Stimulated activated CD4-positive, alpha-beta T cell treated with anti-CD3 and anti-CD28 coated beads, Interleukin-4, amount 100 ng/mL, for 24 hours (primary cell): ENCODE measurements at regions not wholly inside any gene's neighbourhood (a gene's known extent, or its start where the extent isn't known, plus 50 kb on each side); places are given as distances from the start of the nearest gene placed in this dataset.
"Not testable (repeated sequence)": the region's sequence is repeated elsewhere in the genome, so short reads cannot be mapped to it uniquely, and the experiment has no call there.

Source experiments
- DNase-seq: peaks from one replicate; pipeline ENCODE4 v3.0.0-alpha.2; 2020

DNA sequence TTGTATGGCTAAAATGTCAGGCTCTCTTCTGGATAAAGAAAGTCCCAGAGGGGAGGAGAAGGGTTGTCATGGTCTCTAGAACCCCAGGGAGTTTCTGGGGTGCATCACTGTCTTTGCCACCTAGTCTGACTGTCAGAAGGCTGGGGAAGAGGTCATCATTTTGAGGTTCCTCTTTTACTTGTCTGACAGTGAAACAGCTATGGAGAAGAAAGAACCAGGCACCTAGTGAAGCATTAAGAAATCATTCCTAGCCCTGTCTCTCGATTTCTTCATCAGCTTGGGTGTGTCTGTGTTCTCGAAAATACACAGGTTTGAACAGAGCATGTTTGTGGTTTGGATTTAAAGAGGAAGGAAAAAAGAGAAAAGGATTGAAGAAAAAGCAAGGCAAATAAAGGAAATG is 158.7 kb upstream of the LRIG3 start:
- DNase-seq: no peak

GRCh38 chr12:59077575-59078426 is 157.5 kb upstream of the LRIG3 start:
- DNase-seq: no peak

GRCh38 chr12:59077153-59077552 is 156.8 kb upstream of the LRIG3 start:
- no peak for DNase-seq

GRCh38 chr12:59076622-59077021 is 156.3 kb upstream of the LRIG3 start:
- DNase-seq: no peak

DNA sequence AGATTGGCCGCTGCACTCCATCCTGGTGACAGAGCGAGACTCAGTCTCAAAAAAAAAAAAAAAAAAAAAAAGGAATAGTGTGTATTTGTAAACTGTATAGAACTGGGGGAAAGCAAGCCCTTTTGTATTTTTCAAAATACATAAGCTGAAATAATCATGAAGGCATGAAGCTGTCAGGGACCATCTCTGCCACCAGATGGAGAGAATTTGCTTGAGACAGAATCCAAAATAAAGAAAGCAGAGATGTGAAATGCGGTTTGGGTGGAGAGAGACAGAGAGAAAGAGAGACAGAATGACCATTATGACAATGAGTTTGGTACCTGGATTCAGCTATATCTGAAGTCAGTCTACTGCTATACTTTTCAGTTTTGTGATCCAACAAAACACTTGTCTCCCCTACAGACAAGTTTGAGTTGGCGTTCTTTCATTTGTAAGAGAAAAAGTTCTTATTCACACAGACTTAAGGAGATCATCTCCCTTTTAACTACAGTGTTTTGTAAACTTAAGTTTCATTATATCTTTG is 155.7 kb upstream of the LRIG3 start:
- DNase-seq: no peak

GRCh38 chr12:59075141-59075540 is 154.8 kb upstream of the LRIG3 start:
- DNase-seq: no peak

DNA sequence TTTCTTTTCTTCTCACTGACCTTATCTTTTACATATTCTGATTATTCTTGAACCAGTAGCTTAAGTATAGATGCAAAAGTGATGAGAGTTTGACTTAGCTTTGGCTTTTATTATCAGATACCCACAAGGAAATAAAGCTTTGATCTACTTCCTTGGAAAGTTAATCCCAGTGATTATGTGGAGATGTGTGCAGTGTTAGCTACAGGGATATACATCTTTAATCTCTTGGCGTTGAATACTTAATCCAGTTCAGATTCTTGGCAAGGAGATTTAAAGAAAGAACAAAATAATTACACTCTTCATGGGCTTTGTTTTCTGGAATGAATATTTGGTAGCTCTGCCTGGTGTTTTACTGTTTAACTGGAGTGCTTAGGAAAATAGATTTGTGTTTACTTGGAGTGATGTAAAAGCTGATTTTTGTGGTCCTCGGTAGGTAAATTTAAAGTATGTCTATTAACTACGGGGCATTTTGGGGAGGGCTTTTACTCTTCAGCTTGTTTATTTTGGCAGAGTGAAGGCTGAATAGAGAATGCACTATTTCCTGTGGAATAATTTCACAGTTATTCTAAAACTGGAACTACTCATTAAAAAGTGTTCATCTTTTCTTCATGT is 150.1 kb upstream of the LRIG3 start:
- no peak for DNase-seq

- no peak for DNase-seq
These were observed 149.2 kb upstream of the LRIG3 start for GRCh38 chr12:59069516-59069915.

DNA sequence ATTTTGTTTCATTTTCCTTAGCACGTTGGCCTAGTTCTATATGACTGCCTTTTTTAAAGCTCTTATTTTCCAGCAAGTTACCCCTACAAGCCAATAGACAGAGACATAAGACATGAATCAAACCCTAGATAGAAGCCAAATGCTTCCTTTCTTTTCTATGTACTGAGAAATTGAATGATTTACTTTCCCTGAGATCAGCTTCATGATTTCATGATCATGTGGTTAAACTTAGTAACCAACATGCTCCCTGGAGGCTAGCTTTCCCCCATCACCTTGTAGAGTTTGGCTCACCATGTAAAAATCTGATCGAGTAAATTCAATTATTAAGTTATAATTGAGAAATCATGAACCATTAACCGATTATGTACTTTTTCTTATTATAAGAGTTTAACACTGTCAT is 148.1 kb upstream of the LRIG3 start:
- DNase-seq: no peak

DNA sequence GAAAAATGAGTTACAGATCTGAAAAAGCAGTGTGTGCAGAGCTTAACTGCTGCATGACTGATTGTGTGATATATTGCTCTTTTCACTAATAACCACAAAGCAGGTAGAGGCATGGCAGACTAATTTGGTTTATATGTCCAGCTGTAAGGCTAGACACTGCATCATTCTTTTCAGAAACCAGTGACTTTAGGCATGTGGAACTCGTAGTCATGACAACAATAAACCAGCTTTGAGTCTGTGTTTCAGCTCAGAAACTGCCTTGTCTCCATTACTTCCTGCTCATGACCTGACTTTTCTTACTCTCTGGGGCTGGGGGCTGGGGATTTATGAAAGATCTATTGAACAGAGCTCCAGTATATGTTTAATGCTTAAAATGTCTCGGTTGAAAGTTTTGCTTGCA is 146.8 kb upstream of the LRIG3 start:
- DNase-seq: no peak

DNA sequence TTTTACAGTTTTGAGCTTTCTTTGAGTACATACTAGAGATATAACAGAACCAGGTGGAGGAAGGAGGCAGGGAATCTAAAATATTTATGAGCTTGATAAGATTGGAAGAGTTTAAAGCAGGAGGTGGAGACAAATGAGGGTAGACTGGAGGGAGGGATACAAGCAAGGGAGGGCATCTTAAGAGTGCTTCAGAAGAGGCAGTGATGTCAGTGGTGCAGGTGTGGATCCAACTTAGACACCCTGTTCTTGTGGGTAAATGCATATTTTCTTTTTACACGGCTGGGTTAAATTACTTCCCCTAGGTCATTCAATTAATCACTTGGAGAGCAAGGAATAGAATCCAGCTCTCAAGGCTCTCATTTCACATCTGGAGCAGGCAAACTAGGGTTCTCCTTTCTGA is 146.1 kb upstream of the LRIG3 start:
- no peak for DNase-seq

GRCh38 chr12:59059088-59059935 is 139.0 kb upstream of the LRIG3 start:
- no peak for DNase-seq

GRCh38 chr12:59056966-59057365 is 136.7 kb upstream of the LRIG3 start:
- DNase-seq: no peak

DNA sequence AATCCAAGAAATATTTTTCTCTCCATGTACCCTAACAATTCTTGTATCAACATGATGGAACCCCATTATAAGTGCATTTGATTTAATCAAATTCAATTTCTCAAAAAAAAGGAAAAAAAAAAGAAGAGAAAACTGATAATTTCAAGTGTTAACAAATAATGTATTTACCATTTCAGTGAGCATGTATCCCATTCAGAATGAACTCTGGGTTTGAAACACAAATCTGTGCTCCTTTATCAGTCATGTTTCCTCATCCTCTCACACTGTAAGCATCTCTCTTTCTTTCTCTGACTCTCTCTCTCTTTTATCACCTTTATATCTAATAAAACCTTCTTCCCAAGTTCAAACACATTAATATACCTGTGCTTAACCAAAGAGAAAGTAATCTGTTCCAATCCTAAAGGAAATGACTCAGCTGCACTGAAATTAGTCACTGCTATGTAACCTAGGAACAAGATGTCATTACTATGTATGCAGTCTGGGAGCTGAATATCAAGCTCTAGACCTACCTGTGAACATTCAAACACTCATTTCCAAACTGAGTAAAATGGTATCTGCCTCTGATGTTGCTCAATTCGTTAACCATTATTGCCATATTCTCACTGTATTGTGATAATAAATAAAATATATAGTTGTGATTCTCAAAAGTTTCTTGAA is 135.0 kb upstream of the LRIG3 start:
- no peak for DNase-seq

DNA sequence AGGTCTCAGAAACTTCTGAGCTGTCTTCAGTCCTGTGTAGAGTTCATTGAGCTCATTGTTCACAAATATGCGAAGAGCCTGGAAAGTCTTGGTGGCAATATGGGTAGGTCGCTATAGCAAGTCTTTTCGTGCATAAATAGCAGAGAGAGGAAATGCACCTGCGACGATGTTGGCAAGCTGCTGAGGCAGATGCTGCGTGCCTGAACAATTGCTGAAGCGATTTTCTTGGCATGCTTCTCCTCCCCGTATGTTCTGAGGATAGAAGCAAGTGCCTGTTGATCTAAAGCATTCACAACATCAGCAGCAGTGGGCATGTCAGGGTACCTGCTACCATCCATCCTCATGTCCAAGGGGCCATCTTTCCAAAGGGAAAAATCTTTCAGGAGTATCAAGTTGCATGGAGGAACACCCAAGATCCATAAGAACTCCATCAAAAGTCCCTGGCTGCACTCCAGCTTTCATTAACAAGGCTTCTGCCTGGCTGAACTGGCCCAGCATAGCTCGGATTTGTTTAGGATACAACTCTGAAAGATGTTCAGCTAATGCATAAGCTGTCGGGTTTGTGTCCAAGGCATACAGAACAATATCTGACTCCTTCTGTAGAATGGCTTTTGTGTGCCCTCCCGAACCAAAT is 133.1 kb upstream of the LRIG3 start:
- not testable (repeated sequence) for DNase-seq

DNA sequence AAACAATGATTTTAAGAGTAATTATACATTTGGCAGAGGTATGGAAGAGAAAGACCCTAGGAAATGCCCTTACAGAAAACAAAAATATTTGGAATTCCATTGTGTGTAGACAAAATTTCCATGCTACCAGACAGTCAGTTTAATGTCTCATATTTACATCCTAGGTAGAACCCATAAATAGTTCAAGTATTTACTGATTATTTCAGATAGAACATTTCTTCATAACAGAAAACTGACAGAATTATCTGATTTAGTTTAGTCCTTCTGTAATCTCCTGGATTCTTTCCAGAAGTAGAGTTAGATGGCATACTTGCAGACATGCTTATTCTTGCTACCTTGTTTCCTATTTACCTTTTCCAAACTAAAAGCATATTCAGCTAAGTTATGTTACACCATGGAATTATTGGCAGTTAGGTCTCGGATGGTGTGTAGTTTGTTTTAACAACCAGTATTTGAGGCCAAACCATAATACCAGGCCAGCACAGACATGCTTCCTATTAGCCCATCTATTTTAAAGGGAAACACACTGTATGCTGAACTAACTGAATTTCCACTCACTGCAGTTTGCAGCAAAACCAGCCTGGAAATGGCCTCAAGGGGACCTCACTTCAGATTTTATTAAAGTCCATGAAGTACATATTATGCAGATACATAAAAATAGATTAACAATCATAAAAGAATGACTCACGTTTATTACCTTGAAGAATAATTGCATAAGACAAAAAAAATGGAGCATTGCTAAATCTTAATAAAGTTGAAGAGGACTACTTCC is 126.6 kb upstream of the LRIG3 start:
- no peak for DNase-seq

- DNase-seq: no peak
These were observed 124.5 kb upstream of the LRIG3 start for GRCh38 chr12:59044791-59045190.

DNA sequence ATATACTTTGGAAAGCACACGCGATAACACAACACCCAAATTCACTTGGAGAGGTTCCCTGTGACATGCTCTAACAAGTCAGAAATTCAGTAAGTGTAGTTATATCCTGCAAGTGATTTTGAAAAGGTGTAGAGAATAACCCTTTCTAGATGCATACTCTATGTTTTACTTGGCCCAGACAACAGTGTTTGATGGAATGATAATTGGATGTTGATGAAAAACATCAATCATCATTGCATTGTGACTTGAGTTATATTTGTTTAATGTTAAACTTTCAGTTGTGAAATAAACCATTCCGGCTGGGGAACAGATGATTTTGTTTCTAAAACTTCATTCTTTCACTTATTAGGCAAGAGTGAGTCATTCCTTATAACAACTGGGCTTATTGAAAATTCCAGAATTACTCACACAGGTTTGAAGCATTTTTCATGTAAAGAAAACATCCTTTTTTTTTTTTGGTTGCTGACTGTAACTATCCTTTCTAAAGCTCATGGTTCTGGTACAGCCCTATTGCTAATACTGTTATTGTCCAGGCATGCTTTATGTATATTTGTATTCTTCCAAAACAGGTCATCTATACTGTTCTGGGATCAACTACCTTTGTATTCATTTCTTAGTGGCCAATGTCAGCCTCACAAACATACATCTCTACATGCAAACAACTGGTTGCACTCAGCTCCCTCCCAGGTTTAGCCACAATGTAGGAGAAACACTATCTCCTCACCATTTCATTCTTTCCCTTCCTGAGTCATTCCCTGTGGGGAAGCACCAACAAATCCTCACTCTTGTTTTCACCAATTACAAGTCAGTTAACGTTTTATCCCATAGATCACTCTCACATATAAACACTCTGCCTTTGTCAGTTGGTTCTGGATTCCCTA is 121.2 kb upstream of the LRIG3 start:
- no peak for DNase-seq

- no peak for DNase-seq
These were observed 120.4 kb upstream of the LRIG3 start for GRCh38 chr12:59040656-59041055.

- no peak for DNase-seq
These were observed 119.7 kb upstream of the LRIG3 start for GRCh38 chr12:59040043-59040442.

DNA sequence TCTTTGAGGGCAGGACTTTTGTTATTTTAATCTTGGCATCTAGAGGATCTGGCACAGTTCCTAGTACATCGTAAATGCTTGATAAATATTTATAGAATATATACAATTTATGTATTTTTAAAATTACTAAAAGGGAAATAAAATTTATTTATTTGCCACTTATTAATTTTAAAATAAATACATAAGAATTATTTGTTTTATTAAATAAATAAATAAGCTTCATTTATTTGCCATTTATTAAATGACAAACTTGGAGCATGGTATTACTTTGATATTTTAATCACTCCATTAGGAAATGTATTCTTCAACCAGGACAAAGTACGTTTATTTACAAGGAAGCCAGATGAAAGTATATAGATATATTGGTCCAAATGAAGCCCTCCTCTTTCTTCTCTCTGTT is 118.7 kb upstream of the LRIG3 start:
- no peak for DNase-seq
